NT2/D1 (cell line): ENCODE measurements at regions not wholly inside any gene's neighbourhood (a gene's known extent, or its start where the extent isn't known, plus 50 kb on each side); places are given as distances from the start of the nearest gene placed in this dataset.

Experiments used
- SUZ12 ChIP-seq: IDR thresholded peaks from 2 replicates; pipeline ENCODE4 v1.6.1; 2011; ENCODE audit not compliant: insufficient read length, insufficient read depth; ENCODE audit errors: extremely low read depth
- YY1 ChIP-seq: IDR thresholded peaks from 2 replicates; pipeline ENCODE4 v1.6.1; 2011; ENCODE audit not compliant: insufficient read length, insufficient read depth
- ZNF274 ChIP-seq: IDR thresholded peaks from 2 replicates; pipeline ENCODE4 v1.6.1; 2011; ENCODE audit warnings: mild to moderate bottlenecking, low read depth, low read length

- TF ChIP-seq ZNF274 (no peak), YY1 (no peak), SUZ12 (no peak)
These were observed 112.8 kb upstream of the ATXN3L start for GRCh38 chrX:13432414-13433297.
